Endothelial cell of umbilical vein (primary cell): ENCODE measurements at regions not wholly inside any gene's neighbourhood (a gene's known extent, or its start where the extent isn't known, plus 50 kb on each side); places are given as distances from the start of the nearest gene placed in this dataset.

ENCODE experiments used
- BruUV-seq: library from RNA; stranded (reverse); fragments of 400-500 nt; replicated peaks from 2 replicates; lab custom pipeline; 2021; lab: Mats Ljungman, UMichigan
- CTCF ChIA-PET: fragments of 300-600, 350-600 bp; sonication (Branson Sonifier 250); formaldehyde crosslinking; loops from one replicate; lab custom pipeline; 2021; ENCODE audit warnings: antibody characterized with exemption, inconsistent platforms; lab: Charles Lee
- POLR2A ChIA-PET: fragments of 300-600, 350-600 bp; sonication (Branson Sonifier 250); formaldehyde crosslinking; loops from one replicate; lab custom pipeline; 2021; ENCODE audit warnings: antibody characterized with exemption, inconsistent platforms; lab: Charles Lee
- DNase-seq: peaks from one replicate; pipeline ENCODE4 v3.0.0-alpha.2; 2011; ENCODE audit warnings: low read depth, low spot score
- FAIRE-seq: peaks from 2 replicates; lab custom pipeline; 2011; peaks lifted over from hg19 to GRCh38; lab: Jason Lieb, UNC
- H2AFZ ChIP-seq: 2 replicates; pipeline ENCODE4 v1.6.0; 2012; ENCODE audit warnings: low read depth, low read length, control low read depth, inconsistent platforms
- H3K27ac ChIP-seq: 2 replicates; pipeline ENCODE4 v1.5.1; 2011; ENCODE audit warnings: low read depth, mild to moderate bottlenecking, control low read depth, low read length, moderate library complexity; ENCODE audit not compliant: insufficient read depth
- H3K27me3 ChIP-seq, 2 experiments: 2 replicates each; pipeline versions ENCODE4 v1.6.0 to v1.6.1; 2011; ENCODE audit warnings: low read length in 2 of 2, mixed read lengths in 1 of 2; ENCODE audit not compliant: control insufficient read depth in 2 of 2, insufficient read depth in 2 of 2
- H3K36me3 ChIP-seq, 2 experiments: 2 replicates in 1 of 2; 3 replicates in 1 of 2; pipeline ENCODE4 v1.5.1; 2011; ENCODE audit warnings: low read length in 2 of 2, mild to moderate bottlenecking in 1 of 2, moderate library complexity in 1 of 2; ENCODE audit not compliant: control insufficient read depth in 2 of 2, insufficient read depth in 2 of 2; ENCODE audit errors: extremely low read depth in 1 of 2
- H3K4me1 ChIP-seq: 3 replicates; pipeline ENCODE4 v1.5.1; 2011; ENCODE audit warnings: mild to moderate bottlenecking, low read length; ENCODE audit not compliant: control insufficient read depth, insufficient read depth; ENCODE audit errors: extremely low read depth
- H3K4me2 ChIP-seq: 2 replicates; pipeline ENCODE4 v1.6.1; 2011; ENCODE audit warnings: low read length, control low read depth, mixed read lengths; ENCODE audit not compliant: insufficient read depth
- H3K4me3 ChIP-seq, 3 experiments: fragments of 200-600 bp in 1 of 3; sonication (generic), shearing (Covaris generic) in 1 of 3; replicated peaks in 1 of 3; 2 replicates each; pipeline ENCODE4 v1.5.1; 2011 to 2016; ENCODE audit warnings: control low read depth in 3 of 3, low read length in 3 of 3, mild to moderate bottlenecking in 2 of 3, inconsistent platforms in 1 of 3, low read depth in 1 of 3, moderate library complexity in 1 of 3; ENCODE audit not compliant: insufficient read depth in 1 of 3
- H3K79me2 ChIP-seq: 2 replicates; pipeline ENCODE4 v1.6.0; 2012; ENCODE audit warnings: low read length, inconsistent platforms; ENCODE audit not compliant: control insufficient read depth, insufficient read depth
- H3K9ac ChIP-seq: replicated peaks from 2 replicates; pipeline ENCODE3; 2011; ENCODE audit warnings: low read length, control low read depth; ENCODE audit not compliant: insufficient read depth; ENCODE audit errors: extremely low read depth
- H3K9me1 ChIP-seq: replicated peaks from 3 replicates; pipeline ENCODE4 v1.6.0; 2011; ENCODE audit warnings: mild to moderate bottlenecking, low read length; ENCODE audit not compliant: control insufficient read depth, insufficient read depth; ENCODE audit errors: extremely low read depth
- H3K9me3 ChIP-seq: replicated peaks from 2 replicates; pipeline ENCODE4 v1.5.1; 2012; ENCODE audit warnings: low read length, inconsistent platforms; ENCODE audit not compliant: control insufficient read depth, insufficient read depth
- H4K20me1 ChIP-seq: replicated peaks from 2 replicates; pipeline ENCODE3; 2011; ENCODE audit warnings: mild to moderate bottlenecking, low read length; ENCODE audit not compliant: control insufficient read depth, insufficient read depth; ENCODE audit errors: extremely low read depth
- CTCF ChIP-seq, 2 donors: IDR thresholded peaks; 1 replicate in 1 of 2; 2 replicates in 1 of 2; pipeline ENCODE4 v1.5.1; 2011; ENCODE audit warnings: low read length in 2 of 2, mild to moderate bottlenecking in 2 of 2, moderate library complexity in 2 of 2, control low read depth in 1 of 2, inconsistent platforms in 1 of 2, low read depth in 1 of 2; ENCODE audit not compliant: insufficient read depth in 1 of 2; ENCODE audit errors: extremely low read depth in 1 of 2
- EZH2 ChIP-seq: IDR thresholded peaks from 2 replicates; pipeline ENCODE4 v1.6.1; 2012; ENCODE audit warnings: borderline replicate concordance, low read depth, mild to moderate bottlenecking, moderate library complexity, low read length, inconsistent platforms; ENCODE audit not compliant: severe bottlenecking
- FOS ChIP-seq: IDR thresholded peaks from 2 replicates; pipeline ENCODE4 v1.6.1; 2011; ENCODE audit warnings: mild to moderate bottlenecking, low read length, moderate library complexity, borderline replicate concordance; ENCODE audit not compliant: insufficient read depth
- GATA2 ChIP-seq: IDR thresholded peaks from 2 replicates; pipeline ENCODE4 v1.7.0; 2011; ENCODE audit warnings: low read depth, mild to moderate bottlenecking, moderate library complexity, mixed read lengths, low read length; ENCODE audit not compliant: insufficient read length, insufficient read depth
- JUN ChIP-seq: IDR thresholded peaks from 2 replicates; pipeline ENCODE4 v1.6.1; 2011; ENCODE audit warnings: borderline replicate concordance, low read depth; ENCODE audit not compliant: insufficient read length, insufficient read depth
- MAX ChIP-seq: IDR thresholded peaks from 2 replicates; pipeline ENCODE4 v1.6.1; 2011; ENCODE audit not compliant: insufficient read depth, insufficient read length
- MYC ChIP-seq: IDR thresholded peaks from one replicate; pipeline ENCODE4 v1.6.1; 2011; ENCODE audit warnings: mild to moderate bottlenecking, low read depth, low read length
- POLR2A ChIP-seq: IDR thresholded peaks from 2 replicates; pipeline ENCODE4 v1.6.1; 2012; ENCODE audit warnings: low read depth, mild to moderate bottlenecking, control low read depth, low read length
- POLR2AphosphoS5 ChIP-seq: IDR thresholded peaks from 2 replicates; pipeline ENCODE4 v1.6.1; 2012; ENCODE audit warnings: low read depth, mild to moderate bottlenecking, control low read depth, low read length, moderate library complexity; ENCODE audit not compliant: insufficient read depth
- dilution Hi-C: fragments of 300-500 bp; cut with MboI; formaldehyde crosslinking; loops from one replicate; pipeline ENCODE4 v1.15.0; 2019; ENCODE audit warnings: low sequenced_read_pairs; ENCODE audit not compliant: extremely low pct_ligation_motif_present
- intact Hi-C: fragments of 100-400 bp; cut with micrococcal nuclease; formaldehyde crosslinking; loops from one replicate; pipeline ENCODE4 v1.10.0; 2022

- DNase-seq (no peak), FAIRE-seq (no peak)
- H2AFZ ChIP-seq, result no peak overlapping the region
- H4K20me1 ChIP-seq, result no peaks in the 10 kb centered on the region
- H3K9me3 ChIP-seq, result no peaks in the 10 kb centered on the region
- no peaks in the 10 kb centered on the region for H3K4me1 ChIP-seq
- dilution Hi-C loops, result no loop called here
- no peaks in the 10 kb centered on the region for H3K27me3 ChIP-seq
- intact Hi-C loops, result no loop called here
- no peak for TF ChIP-seq CTCF (IDR thresholded peaks at IDR 0.05; ENCODE audit: extremely low read depth in 1 of 2, insufficient read depth in 1 of 2, low read depth in 1 of 2, low read length in 2 of 2)
- TF ChIP-seq GATA2, result no peak
- TF ChIP-seq EZH2, result no peak
- TF ChIP-seq MYC, result no peak
- TF ChIP-seq POLR2A, result no peak
- no peak for TF ChIP-seq POLR2AphosphoS5
- no peak for TF ChIP-seq FOS
- TF ChIP-seq MAX, result no peak
- TF ChIP-seq JUN, result no peak
- H3K36me3 ChIP-seq, result no peaks in the 10 kb centered on the region
- POLR2A ChIA-PET, result no interaction called here
- no peak overlapping the region for H3K4me2 ChIP-seq
- no peak overlapping the region for H3K4me3 ChIP-seq
- no peak overlapping the region for H3K27ac ChIP-seq
- BruUV-seq, result no TSS peak
- CTCF ChIA-PET, result no interaction called here
- H3K9ac ChIP-seq, result no peak overlapping the region
- no peaks in the 10 kb centered on the region for H3K9me1 ChIP-seq
- H3K79me2 ChIP-seq, result no peaks in the 10 kb centered on the region
These were observed 156.1 kb upstream of the ID2 start for GRCh38 chr2:8525582-8526402.
